Ishikawa (cell line): ENCODE measurements at regions not wholly inside any gene's neighbourhood (a gene's known extent, or its start where the extent isn't known, plus 50 kb on each side); places are given as distances from the start of the nearest gene placed in this dataset.

ENCODE experiments used
- CEBPB ChIP-seq: IDR thresholded peaks from 2 replicates; pipeline ENCODE4 v1.6.1; 2012
- CREB1 ChIP-seq: IDR thresholded peaks from 2 replicates; pipeline ENCODE4 v1.6.1; 2012; ENCODE audit warnings: low read depth
- EGR1 ChIP-seq: IDR thresholded peaks from 2 replicates; pipeline ENCODE4 v1.6.1; 2012
- EP300 ChIP-seq: IDR thresholded peaks from 2 replicates; pipeline ENCODE4 v1.6.1; 2012; ENCODE audit warnings: borderline replicate concordance
- FOXM1 ChIP-seq: IDR thresholded peaks from 2 replicates; pipeline ENCODE4 v1.6.1; 2012; ENCODE audit warnings: low read depth, borderline replicate concordance
- NFIC ChIP-seq: IDR thresholded peaks from 2 replicates; pipeline ENCODE4 v1.6.1; 2012
- RAD21 ChIP-seq: IDR thresholded peaks from 2 replicates; pipeline ENCODE4 v1.6.1; 2012; ENCODE audit warnings: low read depth
- TAF1 ChIP-seq: IDR thresholded peaks from 2 replicates; pipeline ENCODE4 v1.6.1; 2012; ENCODE audit warnings: low read depth, mild to moderate bottlenecking
- TCF12 ChIP-seq: IDR thresholded peaks from 2 replicates; pipeline ENCODE4 v1.6.1; 2012; ENCODE audit warnings: low read depth
- TEAD4 ChIP-seq: IDR thresholded peaks from 2 replicates; pipeline ENCODE4 v1.6.1; 2012
- YY1 ChIP-seq: IDR thresholded peaks from 2 replicates; pipeline ENCODE4 v1.6.1; 2012; ENCODE audit warnings: low read depth
- ZBTB7A ChIP-seq: IDR thresholded peaks from 2 replicates; pipeline ENCODE4 v1.6.1; 2012; ENCODE audit warnings: low read depth
- TF ChIP-seq, protein P1 (sequence below): IDR thresholded peaks from 2 replicates; pipeline ENCODE4 v1.6.1; 2012
- TF ChIP-seq, protein P2 (sequence below): IDR thresholded peaks from 2 replicates; pipeline ENCODE4 v1.6.1; 2012; ENCODE audit warnings: low read depth, mild to moderate bottlenecking
- TF ChIP-seq, protein P3 (sequence below): IDR thresholded peaks from 2 replicates; pipeline ENCODE4 v1.6.1; 2012

DNA sequence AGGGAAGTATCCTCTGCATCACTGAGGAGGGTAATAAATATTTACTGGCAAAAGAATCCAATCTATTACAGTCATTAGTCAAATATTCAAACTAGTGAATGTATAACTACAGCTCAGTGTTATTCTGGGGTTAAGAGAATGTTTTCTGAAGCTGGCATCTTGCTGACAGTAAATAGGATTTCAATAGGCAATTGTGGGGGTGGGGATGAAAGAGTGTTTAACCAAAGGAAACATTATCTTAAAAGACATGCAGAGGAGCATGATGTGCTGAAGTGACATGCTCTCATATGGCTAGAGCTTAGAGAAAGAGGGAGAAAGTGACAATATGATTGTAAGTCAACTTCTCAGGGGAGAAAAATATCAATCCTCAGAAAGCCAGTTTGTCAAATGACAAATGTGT, 618.4 kb upstream of the RIOK2 start:
- TF ChIP-seq, protein P1, sequence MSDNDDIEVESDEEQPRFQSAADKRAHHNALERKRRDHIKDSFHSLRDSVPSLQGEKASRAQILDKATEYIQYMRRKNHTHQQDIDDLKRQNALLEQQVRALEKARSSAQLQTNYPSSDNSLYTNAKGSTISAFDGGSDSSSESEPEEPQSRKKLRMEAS, result no peak
- no peak for TF ChIP-seq FOXM1
- no peak for TF ChIP-seq ZBTB7A
- TF ChIP-seq NFIC, result no peak
- TF ChIP-seq CEBPB, result no peak
- TF ChIP-seq, protein P2, sequence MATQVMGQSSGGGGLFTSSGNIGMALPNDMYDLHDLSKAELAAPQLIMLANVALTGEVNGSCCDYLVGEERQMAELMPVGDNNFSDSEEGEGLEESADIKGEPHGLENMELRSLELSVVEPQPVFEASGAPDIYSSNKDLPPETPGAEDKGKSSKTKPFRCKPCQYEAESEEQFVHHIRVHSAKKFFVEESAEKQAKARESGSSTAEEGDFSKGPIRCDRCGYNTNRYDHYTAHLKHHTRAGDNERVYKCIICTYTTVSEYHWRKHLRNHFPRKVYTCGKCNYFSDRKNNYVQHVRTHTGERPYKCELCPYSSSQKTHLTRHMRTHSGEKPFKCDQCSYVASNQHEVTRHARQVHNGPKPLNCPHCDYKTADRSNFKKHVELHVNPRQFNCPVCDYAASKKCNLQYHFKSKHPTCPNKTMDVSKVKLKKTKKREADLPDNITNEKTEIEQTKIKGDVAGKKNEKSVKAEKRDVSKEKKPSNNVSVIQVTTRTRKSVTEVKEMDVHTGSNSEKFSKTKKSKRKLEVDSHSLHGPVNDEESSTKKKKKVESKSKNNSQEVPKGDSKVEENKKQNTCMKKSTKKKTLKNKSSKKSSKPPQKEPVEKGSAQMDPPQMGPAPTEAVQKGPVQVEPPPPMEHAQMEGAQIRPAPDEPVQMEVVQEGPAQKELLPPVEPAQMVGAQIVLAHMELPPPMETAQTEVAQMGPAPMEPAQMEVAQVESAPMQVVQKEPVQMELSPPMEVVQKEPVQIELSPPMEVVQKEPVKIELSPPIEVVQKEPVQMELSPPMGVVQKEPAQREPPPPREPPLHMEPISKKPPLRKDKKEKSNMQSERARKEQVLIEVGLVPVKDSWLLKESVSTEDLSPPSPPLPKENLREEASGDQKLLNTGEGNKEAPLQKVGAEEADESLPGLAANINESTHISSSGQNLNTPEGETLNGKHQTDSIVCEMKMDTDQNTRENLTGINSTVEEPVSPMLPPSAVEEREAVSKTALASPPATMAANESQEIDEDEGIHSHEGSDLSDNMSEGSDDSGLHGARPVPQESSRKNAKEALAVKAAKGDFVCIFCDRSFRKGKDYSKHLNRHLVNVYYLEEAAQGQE, result no peak
- TF ChIP-seq CREB1, result no peak
- TF ChIP-seq TCF12, result no peak
- TF ChIP-seq, protein P3, sequence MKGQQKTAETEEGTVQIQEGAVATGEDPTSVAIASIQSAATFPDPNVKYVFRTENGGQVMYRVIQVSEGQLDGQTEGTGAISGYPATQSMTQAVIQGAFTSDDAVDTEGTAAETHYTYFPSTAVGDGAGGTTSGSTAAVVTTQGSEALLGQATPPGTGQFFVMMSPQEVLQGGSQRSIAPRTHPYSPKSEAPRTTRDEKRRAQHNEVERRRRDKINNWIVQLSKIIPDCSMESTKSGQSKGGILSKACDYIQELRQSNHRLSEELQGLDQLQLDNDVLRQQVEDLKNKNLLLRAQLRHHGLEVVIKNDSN, result no peak
- no peak for TF ChIP-seq EGR1
- TF ChIP-seq RAD21, result no peak
- no peak for TF ChIP-seq EP300
- TF ChIP-seq YY1, result no peak
- no peak for TF ChIP-seq TEAD4
- TF ChIP-seq TAF1, result no peak

DNA sequence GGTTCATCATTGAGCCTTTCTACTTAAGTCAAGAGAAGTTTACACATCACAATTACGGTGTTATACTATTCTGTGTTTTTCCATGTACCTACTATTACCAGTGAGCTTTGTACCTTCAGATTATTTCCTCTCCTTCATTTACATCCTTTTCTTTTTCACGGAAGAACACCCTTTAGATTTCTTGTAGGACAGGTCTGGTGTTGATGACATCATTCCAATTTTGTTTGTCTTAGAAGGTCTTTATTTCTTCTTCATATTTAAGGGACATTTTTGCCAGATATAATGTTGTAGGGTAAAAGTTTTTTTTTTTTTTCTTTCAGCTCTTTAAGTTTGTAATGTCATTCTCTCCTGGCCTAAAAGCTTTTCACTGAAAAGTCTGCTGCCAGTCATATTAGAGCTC, 637.1 kb upstream of the RIOK2 start:
- TF ChIP-seq, protein P2, result no peak
- TF ChIP-seq EP300 (no peak), TCF12 (no peak), EGR1 (no peak), FOXM1 (no peak), TAF1 (no peak), ZBTB7A (no peak), YY1 (no peak), RAD21 (no peak), NFIC (no peak), TEAD4 (no peak), CEBPB (no peak), CREB1 (no peak)
- TF ChIP-seq, protein P1, result no peak
- TF ChIP-seq, protein P3, result no peak

GRCh38 chr5:97832645-97833296, 649.7 kb upstream of the RIOK2 start:
- TF ChIP-seq CREB1 (no peak), NFIC (no peak), FOXM1 (no peak), ZBTB7A (no peak), YY1 (no peak), EGR1 (no peak), TEAD4 (no peak), TCF12 (no peak), TAF1 (no peak), EP300 (no peak), CEBPB (no peak)
- TF ChIP-seq, protein P2, result no peak
- TF ChIP-seq, protein P1, result no peak
- TF ChIP-seq, protein P3, result no peak

GRCh38 chr5:97834561-97834960, 651.5 kb upstream of the RIOK2 start:
- TF ChIP-seq CREB1 (no peak), CEBPB (no peak), RAD21 (no peak), FOXM1 (no peak), ZBTB7A (no peak), NFIC (no peak)
- TF ChIP-seq, protein P3, result no peak
- TF ChIP-seq, protein P1, result no peak
